ENCODE measurements at regions not wholly inside any gene's neighbourhood (a gene's known extent, or its start where the extent isn't known, plus 50 kb on each side); places are given as distances from the start of the nearest gene placed in this dataset.

DNA sequence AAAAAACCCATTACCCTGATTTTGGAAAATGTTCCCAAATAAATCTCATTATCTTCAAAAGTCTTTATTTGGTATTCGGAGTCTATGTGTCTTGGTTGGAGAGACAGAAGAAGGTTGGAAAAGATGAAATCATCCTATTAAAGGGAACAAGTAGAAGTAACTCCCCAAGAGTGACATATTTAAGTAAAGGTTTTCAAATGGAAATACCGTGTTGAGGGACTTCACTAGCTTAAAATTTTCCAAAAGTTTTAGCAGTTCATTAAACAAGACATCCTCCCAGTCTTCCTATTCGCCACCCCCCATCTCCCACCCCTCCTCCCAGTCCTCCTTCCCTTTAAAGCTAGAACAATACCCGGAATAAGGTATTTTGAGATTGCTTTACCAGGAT, 62.7 kb upstream of the CCDC160 start:
- DNase-seq, result no peak

DNA sequence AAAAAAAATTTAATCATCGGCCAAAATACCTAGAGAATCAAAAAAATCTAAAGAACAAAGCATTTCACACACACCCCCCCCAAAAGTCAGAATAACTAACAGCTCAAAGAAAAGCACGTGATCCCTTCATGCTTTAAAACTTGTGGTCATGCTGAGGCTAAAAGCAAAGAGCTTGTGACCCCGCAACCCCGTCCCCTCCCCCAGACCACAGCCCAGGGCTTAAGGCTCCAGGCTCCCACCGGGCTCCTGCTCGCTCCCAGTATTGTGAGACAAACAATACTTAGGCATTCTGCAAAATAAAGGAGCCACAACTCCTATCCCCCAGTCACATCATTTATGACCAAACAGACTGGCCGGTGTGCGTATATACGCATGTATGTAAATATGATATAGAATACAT, 62.1 kb upstream of the CCDC160 start:
- no peak for DNase-seq

DNA sequence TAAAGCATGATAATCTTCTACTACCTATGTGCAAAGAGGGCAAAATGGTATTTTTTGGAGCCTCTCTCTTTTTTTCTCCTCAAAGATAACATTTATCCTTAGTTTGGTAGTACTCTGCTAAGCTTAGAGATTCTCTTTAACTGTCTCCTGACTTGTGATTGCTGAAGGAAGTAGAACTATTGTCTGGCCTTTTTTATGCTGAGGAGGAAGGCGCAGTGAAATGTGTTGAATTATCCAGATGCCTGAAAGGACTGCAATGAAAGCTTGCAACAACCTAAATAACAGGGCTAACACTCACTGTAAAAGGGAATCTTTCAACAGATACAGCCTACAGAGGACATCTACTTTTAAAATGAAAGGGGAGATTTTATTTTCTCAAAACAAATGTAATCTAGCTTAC, 59.5 kb upstream of the CCDC160 start:
- DNase-seq, result no peak

DNA sequence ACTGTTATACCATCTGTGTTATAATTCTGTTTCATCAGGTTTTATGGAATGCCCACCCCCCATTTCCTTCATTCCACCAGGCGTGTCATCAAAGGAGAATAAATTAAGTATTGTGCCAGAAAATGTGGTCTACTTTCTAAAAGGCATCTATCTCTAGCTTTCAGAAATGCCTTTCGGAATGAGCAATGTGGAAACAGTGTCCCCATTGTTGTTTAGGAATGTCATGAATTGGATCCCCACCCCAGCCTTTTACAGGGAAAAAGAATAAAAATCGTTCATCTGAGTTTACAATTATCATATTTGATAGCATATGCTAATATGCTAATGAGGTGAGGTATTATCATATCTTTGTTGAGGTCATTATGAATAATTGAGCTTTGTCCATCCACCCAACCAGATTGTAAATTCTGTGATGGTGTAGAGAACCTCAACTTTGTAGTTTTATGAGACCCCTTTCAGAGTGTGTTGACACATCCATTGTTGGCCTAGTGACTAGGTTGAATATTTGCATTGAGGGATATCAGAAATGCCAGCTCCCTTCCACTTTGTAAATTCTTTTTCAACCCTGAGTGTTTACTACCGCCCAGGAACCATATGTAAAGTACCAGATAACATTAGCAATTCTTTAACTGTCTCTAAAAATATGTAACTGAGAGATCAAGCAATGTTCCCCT, 56.2 kb upstream of the CCDC160 start:
- no peak for DNase-seq

DNA sequence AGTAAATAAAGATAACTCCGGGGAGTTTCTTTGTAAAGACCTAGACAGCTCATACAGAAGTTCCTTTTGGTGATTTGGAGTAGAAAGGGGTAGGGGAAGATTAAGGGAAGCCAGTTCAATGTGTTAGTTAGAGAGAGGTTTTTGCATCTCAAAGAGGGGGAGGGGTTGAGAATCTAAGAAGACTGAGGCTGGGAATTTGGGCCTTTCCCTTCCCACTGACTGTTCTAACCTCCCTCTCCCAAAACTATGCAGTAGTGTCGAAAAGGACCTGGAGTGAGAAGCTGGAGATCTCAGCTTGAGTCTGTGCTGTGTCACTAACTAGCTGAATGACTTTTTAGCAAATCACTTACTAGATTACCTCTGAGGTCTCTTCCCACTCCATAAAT, 55.7 kb upstream of the CCDC160 start:
- DNase-seq, result no peak

DNA sequence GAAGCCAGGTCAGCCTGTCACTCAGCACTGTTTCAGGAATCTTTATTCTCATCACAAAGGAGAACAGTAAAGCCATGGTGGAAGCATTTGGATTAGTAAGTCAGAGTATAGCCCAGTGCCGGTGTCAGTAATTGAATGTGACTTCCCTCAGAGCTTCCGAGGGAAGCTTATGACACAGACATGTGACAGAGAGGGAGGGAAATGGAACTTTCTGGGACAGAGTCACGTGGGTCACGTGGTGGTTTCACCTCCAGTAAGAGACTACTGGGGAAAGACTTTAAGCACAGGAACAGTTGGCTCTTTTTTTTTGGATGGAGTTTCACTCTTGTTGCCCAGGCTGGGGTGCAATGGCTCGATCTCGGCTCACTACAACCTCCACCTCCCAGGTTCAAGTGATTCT, 53.3 kb upstream of the CCDC160 start:
- DNase-seq, result no peak

DNA sequence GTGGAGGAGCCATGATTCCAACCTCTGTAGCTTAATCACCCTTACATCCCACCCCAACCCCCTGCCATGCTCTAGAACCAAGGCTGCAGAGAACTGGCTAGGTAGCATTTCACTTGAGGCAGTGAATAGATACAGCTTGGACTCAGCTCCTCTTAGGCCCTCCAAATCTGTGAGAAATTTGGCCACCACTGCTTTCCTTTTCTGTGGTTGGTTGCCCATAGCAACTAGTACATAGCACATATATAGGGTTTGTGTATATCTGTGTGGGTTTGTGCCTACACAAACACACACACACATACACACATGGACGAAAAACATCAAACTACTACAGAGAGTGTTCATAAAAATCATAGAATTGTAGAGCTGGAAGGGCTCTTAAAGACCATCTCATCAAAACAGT, 52.0 kb upstream of the CCDC160 start:
- no peak for DNase-seq

DNA sequence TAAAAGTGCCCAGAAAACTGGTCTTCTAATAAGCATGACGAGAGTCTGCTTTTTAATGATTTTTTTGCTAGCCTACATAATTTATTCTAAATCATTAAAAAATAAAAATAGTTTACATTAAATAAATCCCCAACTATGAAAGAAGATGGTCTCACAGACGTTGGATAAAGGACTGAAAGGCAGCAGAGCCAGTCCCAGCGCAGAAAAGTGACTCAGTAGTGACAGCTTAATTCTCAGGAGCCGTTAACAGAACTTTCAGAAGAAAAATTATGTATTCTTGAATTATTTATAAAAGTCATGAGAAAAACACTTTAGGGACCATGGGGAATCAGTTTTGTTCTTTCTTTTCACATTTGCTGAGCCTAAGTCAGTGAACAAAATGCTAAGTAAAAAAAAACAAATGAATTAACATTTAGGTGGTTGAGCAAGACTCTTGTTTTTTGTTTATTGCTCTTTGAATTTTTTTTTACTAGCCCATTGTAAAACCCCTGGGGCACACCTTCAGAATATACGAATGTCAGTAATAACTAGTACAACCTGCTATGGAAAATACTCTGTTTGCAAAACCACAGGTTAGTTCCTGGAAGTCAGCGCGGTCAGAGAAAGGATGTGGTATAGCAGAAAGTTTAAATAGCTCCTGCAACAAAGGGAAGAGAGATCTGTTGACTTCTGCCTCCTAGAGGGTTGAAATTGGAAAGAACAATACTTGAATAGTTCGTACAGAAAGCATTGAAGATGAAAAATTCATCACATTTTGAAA, 50.4 kb upstream of the CCDC160 start:
- DNase-seq, result no peak
